ENCODE measurements at regions not wholly inside any gene's neighbourhood (a gene's known extent, or its start where the extent isn't known, plus 50 kb on each side); places are given as distances from the start of the nearest gene placed in this dataset.

DNA sequence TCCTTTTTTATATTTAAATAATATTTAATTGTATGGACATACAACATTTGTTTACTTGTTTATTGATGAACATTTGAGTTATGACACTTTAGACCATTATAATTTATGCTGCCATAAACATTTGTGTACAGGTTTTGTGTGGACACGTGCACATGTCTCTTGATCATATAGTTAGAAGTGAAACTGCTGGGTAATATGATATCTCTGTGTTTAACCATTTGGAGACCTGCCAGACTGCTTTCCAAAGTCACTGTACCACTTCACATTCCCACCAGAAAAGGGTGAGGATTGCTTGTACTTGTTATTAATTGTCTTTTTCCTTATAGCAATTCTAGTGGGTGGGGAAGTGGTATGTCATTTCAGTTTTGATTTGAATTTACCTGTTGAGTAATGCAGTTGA is 145.6 kb upstream of the KLHL1 start:
- Histone ChIP-seq H3K79me2 (ENCODE audit: insufficient read depth, low read length) (no peaks in the 10 kb centered on the region), H3K27ac (ENCODE audit: low read depth, low read length) (no peak overlapping the region), H3K4me3 (ENCODE audit: insufficient read depth, low read depth, low read length) (no peak overlapping the region), H3K4me1 (ENCODE audit: insufficient read depth, low read length) (no peaks in the 10 kb centered on the region), H3K4me2 (ENCODE audit: low read length) (no peak overlapping the region), H3K9me3 (ENCODE audit: insufficient read depth, low read depth, low read length) (peaks cover 13% of the 10 kb centered on the region), H3K36me3 (ENCODE audit: insufficient read depth, low read length) (no peaks in the 10 kb centered on the region), H3K27me3 (ENCODE audit: insufficient read depth, low read length) (no peaks in the 10 kb centered on the region), H2AFZ (ENCODE audit: low read depth, low read length) (no peak overlapping the region), H3K9ac (ENCODE audit: low read length) (no peak overlapping the region), H4K20me1 (ENCODE audit: insufficient read depth, low read length) (no peaks in the 10 kb centered on the region)
- no peak for FAIRE-seq
- Mint-ChIP-seq H3K4me3 (ENCODE audit: unreplicated experiment) (no peak overlapping the region), H3K27me3 (ENCODE audit: low read depth, unreplicated experiment) (no peaks in the 10 kb centered on the region), H3K9me3 (ENCODE audit: unreplicated experiment) (peaks cover 18% of the 10 kb centered on the region), H3K27ac (ENCODE audit: unreplicated experiment) (no peak overlapping the region), H3K36me3 (ENCODE audit: low read depth, unreplicated experiment) (no peaks in the 10 kb centered on the region), H3K4me1 (ENCODE audit: low read depth, unreplicated experiment) (peaks cover 5% of the 10 kb centered on the region)
- TF ChIP-seq, protein P1, sequence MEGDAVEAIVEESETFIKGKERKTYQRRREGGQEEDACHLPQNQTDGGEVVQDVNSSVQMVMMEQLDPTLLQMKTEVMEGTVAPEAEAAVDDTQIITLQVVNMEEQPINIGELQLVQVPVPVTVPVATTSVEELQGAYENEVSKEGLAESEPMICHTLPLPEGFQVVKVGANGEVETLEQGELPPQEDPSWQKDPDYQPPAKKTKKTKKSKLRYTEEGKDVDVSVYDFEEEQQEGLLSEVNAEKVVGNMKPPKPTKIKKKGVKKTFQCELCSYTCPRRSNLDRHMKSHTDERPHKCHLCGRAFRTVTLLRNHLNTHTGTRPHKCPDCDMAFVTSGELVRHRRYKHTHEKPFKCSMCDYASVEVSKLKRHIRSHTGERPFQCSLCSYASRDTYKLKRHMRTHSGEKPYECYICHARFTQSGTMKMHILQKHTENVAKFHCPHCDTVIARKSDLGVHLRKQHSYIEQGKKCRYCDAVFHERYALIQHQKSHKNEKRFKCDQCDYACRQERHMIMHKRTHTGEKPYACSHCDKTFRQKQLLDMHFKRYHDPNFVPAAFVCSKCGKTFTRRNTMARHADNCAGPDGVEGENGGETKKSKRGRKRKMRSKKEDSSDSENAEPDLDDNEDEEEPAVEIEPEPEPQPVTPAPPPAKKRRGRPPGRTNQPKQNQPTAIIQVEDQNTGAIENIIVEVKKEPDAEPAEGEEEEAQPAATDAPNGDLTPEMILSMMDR (IDR thresholded peaks at IDR 0.05; ENCODE audit: insufficient read depth, low read depth, low read length): no peak
- no peak for TF ChIP-seq EZH2 (IDR thresholded peaks at IDR 0.05; ENCODE audit: insufficient read depth, low read length)
- peak; percentile 18 for DNase-seq (ENCODE audit: low read depth)

GRCh38 chr13:70253411-70253810 is 145.2 kb upstream of the KLHL1 start:
- H3K9ac ChIP-seq (ENCODE audit: low read length): no peak overlapping the region
- H3K9me3 ChIP-seq (ENCODE audit: insufficient read depth, low read depth, low read length): peaks cover 13% of the 10 kb centered on the region
- H3K4me1 ChIP-seq (ENCODE audit: insufficient read depth, low read length): no peaks in the 10 kb centered on the region
- H4K20me1 ChIP-seq (ENCODE audit: insufficient read depth, low read length): no peaks in the 10 kb centered on the region
- FAIRE-seq (no peak), DNase-seq (ENCODE audit: low read depth) (peak; percentile 4)
- Mint-ChIP-seq H3K4me1 (ENCODE audit: low read depth, unreplicated experiment) (peaks cover 5% of the 10 kb centered on the region), H3K27ac (ENCODE audit: unreplicated experiment) (no peak overlapping the region), H3K9me3 (ENCODE audit: unreplicated experiment) (peaks cover 18% of the 10 kb centered on the region), H3K4me3 (ENCODE audit: unreplicated experiment) (no peak overlapping the region), H3K27me3 (ENCODE audit: low read depth, unreplicated experiment) (no peaks in the 10 kb centered on the region), H3K36me3 (ENCODE audit: low read depth, unreplicated experiment) (no peaks in the 10 kb centered on the region)
- no peaks in the 10 kb centered on the region for H3K36me3 ChIP-seq (ENCODE audit: insufficient read depth, low read length)
- H3K27me3 ChIP-seq (ENCODE audit: insufficient read depth, low read length): no peaks in the 10 kb centered on the region
- no peak overlapping the region for H3K4me3 ChIP-seq (ENCODE audit: insufficient read depth, low read depth, low read length)
- no peak overlapping the region for H2AFZ ChIP-seq (ENCODE audit: low read depth, low read length)
- no peak overlapping the region for H3K4me2 ChIP-seq (ENCODE audit: low read length)
- no peak overlapping the region for H3K27ac ChIP-seq (ENCODE audit: low read depth, low read length)
- TF ChIP-seq, protein P1 (IDR thresholded peaks at IDR 0.05; ENCODE audit: insufficient read depth, low read depth, low read length): no peak
- TF ChIP-seq EZH2 (IDR thresholded peaks at IDR 0.05; ENCODE audit: insufficient read depth, low read length): no peak
- H3K79me2 ChIP-seq (ENCODE audit: insufficient read depth, low read length): no peaks in the 10 kb centered on the region

GRCh38 chr13:70249332-70250064 is 141.2 kb upstream of the KLHL1 start:
- H3K9me3 Mint-ChIP-seq (ENCODE audit: unreplicated experiment): peaks cover 18% of the 10 kb centered on the region
- Histone ChIP-seq H3K4me3 (ENCODE audit: insufficient read depth, low read depth, low read length) (no peak overlapping the region), H3K9ac (ENCODE audit: low read length) (no peak overlapping the region), H3K9me3 (ENCODE audit: insufficient read depth, low read depth, low read length) (peaks cover 13% of the 10 kb centered on the region), H3K79me2 (ENCODE audit: insufficient read depth, low read length) (no peaks in the 10 kb centered on the region), H3K27ac (ENCODE audit: low read depth, low read length) (no peak overlapping the region), H4K20me1 (ENCODE audit: insufficient read depth, low read length) (no peaks in the 10 kb centered on the region), H3K4me2 (ENCODE audit: low read length) (peak overlapping the region; percentile 14), H3K4me1 (ENCODE audit: insufficient read depth, low read length) (no peaks in the 10 kb centered on the region), H2AFZ (ENCODE audit: low read depth, low read length) (no peak overlapping the region), H3K36me3 (ENCODE audit: insufficient read depth, low read length) (no peaks in the 10 kb centered on the region), H3K27me3 (ENCODE audit: insufficient read depth, low read length) (no peaks in the 10 kb centered on the region)
- no peak for FAIRE-seq
- TF ChIP-seq, protein P1 (IDR thresholded peaks at IDR 0.05; ENCODE audit: insufficient read depth, low read depth, low read length): no peak
- TF ChIP-seq EZH2 (IDR thresholded peaks at IDR 0.05; ENCODE audit: insufficient read depth, low read length): no peak
- no peak overlapping the region for H3K27ac Mint-ChIP-seq (ENCODE audit: unreplicated experiment)
- H3K4me1 Mint-ChIP-seq (ENCODE audit: low read depth, unreplicated experiment): peaks cover 5% of the 10 kb centered on the region
- no peak overlapping the region for H3K4me3 Mint-ChIP-seq (ENCODE audit: unreplicated experiment)
- no peaks in the 10 kb centered on the region for H3K27me3 Mint-ChIP-seq (ENCODE audit: low read depth, unreplicated experiment)
- H3K36me3 Mint-ChIP-seq (ENCODE audit: low read depth, unreplicated experiment): no peaks in the 10 kb centered on the region
- peak; percentile 74 for DNase-seq (ENCODE audit: low read depth)

Data from astrocyte (in vitro differentiated cells and primary cell).